Stimulated activated CD8-positive, alpha-beta memory T cell treated with anti-CD3 and anti-CD28 coated beads, Interleukin-7, amount 100 ng/mL, for 4 hours (primary cell): ENCODE measurements at regions not wholly inside any gene's neighbourhood (a gene's known extent, or its start where the extent isn't known, plus 50 kb on each side); places are given as distances from the start of the nearest gene placed in this dataset.
A peak's percentile ranks its signal among the peaks of the same experiment; 100 is the strongest.

ENCODE experiments used
- DNase-seq, 2 donors: peaks; one replicate each; pipeline ENCODE4 v3.0.0-alpha.2; 2020; ENCODE audit warnings: low read depth in 2 of 2

DNA sequence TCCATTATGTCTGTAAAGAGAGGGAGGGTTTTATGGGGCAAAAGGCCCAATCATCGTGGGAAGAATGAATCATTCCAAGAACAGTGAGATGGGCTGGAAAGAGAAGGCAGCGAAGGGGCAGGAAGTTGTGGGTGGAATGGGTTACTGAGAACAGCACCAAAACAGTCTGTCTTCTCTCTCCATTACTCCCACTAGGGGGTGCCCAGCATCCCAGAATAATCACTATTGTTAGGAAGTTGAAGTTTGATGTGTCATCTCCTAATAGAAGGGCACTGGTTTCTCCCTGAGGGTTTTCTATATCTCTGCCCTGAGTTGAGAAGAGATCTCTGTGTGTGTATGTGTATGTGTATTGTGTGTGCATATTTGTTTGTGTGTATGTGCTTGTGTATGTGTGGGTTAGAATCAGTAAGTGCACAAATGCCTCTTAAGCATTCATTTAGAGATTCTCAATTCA, 76.6 kb upstream of the MAP4K3 start:
- DNase-seq: peak; percentile 33 to 46

- DNase-seq: no peak
Measured at GRCh38 chr2:39514825-39515224, 77.7 kb upstream of the MAP4K3 start.

DNA sequence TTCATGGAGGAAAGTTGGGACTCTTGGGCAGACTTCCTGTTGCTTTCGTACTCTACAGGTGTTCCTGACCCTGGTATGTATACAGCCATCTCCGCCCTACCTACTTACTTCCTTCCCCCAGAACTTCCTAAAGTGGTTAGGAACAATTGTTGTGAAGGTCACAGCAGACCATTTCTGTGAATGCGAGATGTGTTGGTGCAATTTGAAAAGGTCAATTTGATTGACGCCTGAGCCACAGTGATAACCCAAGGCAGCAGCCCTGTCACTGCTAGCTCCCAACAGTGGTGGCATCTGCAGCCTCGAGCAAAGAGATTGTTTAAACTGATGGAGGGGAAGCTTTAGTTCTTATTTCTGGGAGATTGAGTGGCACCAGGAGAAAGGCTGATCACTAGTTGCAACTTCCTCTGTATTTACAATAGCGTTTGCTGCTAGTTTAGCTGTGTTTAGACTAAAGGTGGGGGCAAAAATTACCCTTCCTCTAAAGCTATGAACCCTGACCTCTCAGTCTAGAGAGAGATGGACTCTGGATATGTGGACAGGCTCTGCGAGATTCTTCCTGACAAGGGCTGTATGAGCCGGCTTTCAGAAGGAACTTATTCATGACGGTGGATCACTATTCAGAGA, 78.3 kb upstream of the MAP4K3 start:
- no peak for DNase-seq

- DNase-seq: no peak
Measured at GRCh38 chr2:39515897-39516346, 78.8 kb upstream of the MAP4K3 start.

GRCh38 chr2:39516347-39517101, 79.4 kb upstream of the MAP4K3 start:
- DNase-seq: no peak

DNA sequence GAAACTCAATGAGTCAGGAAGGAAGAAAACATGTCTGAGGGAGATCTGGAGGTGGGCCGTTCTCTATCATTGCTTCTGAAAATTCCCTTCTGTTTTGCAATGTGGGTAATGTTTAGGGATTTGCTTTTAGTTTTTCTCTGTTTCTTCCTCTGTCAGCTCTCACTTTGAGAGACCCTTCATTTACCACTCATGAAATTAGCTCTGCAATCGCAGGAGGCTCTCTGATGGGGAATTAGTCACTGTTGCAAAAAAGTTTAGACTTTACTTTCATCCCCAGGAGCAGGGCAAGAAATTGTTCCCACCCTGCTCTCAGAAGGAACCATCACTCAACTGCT, 80.0 kb upstream of the MAP4K3 start:
- no peak for DNase-seq

DNA sequence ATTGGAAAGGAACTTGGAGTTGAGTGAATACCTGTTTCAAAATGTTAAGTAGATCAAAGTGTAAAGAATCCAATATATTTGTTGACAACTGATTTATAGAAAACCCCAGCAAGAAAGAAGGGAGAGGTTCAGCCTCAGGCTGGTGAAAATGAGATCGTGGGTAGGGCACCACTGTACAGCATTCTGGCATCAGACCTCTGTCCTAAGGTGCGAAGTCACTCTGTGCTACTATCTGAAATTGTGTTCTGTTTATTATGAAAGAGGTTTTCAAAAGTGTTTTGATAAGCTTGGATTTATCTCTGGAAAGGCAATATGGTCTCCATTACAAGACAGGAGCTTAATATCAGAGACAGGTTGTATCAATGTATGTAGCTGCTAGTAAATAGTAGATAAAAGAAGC, 80.5 kb upstream of the MAP4K3 start:
- no peak for DNase-seq

- DNase-seq: no peak
Measured at GRCh38 chr2:39519886-39520285, 82.8 kb upstream of the MAP4K3 start.

DNA sequence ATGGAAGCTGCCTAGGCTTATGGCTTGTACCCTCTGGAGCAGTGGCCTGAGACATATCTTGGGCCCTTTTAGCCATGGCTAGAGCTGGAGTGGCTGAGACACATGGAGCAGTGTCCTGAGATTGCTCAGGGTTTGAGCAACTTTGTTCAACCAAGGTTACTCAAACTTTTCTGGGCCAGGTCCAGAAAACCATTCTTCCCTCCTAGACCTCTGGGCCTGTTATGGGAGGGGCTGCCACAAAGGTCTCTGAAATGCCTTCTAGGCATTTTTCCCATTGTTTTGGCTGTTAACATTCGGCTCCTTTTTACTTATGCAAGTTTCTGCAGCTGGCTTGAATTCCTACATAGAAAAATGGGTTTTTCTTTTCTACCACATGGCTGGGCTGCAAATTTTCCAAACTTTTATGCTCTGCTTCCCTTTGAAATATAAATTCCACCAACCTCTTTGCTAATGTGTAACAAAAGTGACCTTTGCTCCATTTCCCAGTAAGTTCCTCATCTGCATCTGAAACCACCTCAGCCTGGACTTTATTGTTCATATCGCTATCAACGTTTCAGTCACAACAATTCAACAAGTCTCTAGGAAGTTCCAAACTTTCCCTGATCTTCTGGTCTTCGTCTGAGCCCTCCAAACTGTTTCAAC, 84.9 kb upstream of the MAP4K3 start:
- no peak for DNase-seq

GRCh38 chr2:39522518-39522877, 85.4 kb upstream of the MAP4K3 start:
- DNase-seq: no peak

- DNase-seq: no peak
Measured at GRCh38 chr2:39523308-39524044, 86.4 kb upstream of the MAP4K3 start.

DNA sequence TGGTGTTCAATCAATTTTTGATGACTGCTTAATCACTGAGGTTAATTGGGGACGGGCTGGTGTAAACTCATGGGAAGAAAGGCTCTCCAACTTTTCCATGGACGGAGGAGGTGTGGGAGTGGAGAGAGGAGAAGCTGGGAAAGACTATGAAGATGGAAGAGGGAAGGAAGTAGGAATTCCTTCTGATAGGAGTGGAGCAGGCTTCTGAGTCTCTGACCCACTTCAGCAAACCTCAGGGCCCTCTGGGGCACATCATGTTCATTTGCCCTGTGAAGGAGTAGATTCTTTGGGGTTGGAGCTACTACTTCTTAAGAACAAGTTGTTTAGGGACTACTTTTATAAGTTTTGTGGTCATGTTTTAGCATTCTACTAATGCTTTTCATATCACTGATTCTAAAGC, 87.0 kb upstream of the MAP4K3 start:
- no peak for DNase-seq

DNA sequence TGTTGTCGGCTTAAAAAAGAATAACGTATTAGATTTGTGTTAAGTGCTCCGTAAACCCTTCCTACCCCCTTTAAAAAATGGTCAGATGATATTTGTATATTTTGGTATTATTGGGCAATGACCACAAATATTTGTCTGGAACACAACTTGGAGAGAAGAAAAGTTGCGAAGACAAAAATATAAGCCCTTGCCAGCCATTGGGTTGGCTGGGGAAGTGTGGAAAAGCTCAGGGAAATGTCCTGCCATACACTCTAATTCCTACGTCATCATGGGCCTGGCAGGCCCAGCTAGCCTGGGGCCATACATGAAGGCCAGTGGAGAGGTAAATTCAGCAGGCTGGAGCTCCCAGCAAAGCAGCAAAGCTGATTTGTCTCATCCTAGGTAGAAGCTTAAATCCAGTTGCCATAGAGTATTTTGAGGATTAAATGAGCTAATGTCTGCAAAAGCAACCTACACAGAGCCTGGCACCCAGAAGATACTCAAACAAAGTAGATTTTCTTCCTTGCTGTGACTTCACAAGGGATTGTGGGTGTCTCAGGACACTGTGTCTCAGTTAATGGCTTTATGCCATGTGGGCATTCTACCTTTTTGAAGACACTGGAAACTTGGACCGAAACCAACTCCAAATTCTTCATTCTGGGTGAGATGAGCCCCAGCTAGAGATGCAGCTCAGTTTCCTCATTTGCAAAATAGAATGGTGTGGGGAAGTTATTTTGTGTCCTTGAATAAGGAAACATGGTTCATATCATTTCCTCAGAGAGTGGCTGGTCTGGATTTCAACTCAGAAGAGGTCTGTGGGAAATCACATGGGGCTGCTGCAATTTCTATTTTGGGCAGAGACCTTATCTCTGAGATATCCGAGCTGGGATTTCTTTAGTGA, 87.9 kb upstream of the MAP4K3 start:
- no peak for DNase-seq

GRCh38 chr2:39525636-39526412, 88.7 kb upstream of the MAP4K3 start:
- DNase-seq: no peak

DNA sequence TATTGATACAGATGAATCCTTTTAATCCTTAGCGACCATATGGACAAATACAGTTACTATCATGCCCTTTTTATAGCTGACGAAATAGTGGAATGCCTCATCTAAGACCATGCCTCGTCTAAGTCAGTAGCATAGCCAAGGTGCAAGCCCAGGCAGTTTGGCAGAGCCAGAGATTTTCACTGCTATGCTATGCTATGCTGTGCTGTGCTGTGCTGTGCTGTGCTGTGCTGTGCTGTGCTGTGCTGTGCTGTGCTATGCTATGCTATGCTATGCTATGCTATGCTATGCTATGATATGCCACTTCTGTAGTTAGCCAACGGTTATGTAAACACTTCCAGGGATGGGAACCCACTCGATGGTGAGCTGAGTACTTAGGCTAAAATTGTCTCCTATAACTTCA, 91.6 kb upstream of the MAP4K3 start:
- DNase-seq: no peak

- no peak for DNase-seq
Measured at GRCh38 chr2:39529836-39530235, 92.8 kb upstream of the MAP4K3 start.

GRCh38 chr2:39530411-39530866, 93.4 kb upstream of the MAP4K3 start:
- DNase-seq: no peak

GRCh38 chr2:39531220-39531777, 94.2 kb upstream of the MAP4K3 start:
- no peak for DNase-seq

GRCh38 chr2:39532933-39533332, 95.8 kb upstream of the MAP4K3 start:
- DNase-seq: no peak

GRCh38 chr2:39534095-39534711, 97.1 kb upstream of the MAP4K3 start:
- no peak for DNase-seq
